HG03442 (cell line): ENCODE measurements at regions not wholly inside any gene's neighbourhood (a gene's known extent, or its start where the extent isn't known, plus 50 kb on each side); places are given as distances from the start of the nearest gene placed in this dataset.

Experiments used
- ATAC-seq: cut with Tn5 transposase; IDR thresholded peaks from one replicate; pipeline ENCODE4 v1.9.1; 2021; ENCODE audit warnings: mild to moderate bottlenecking, moderate library complexity; ENCODE audit not compliant: unreplicated experiment

GRCh38 chr4:186927624-186928023 is 204.0 kb upstream of the FAT1 start:
- ATAC-seq: no peak

GRCh38 chr4:186930024-186930423 is 206.4 kb upstream of the FAT1 start:
- no peak for ATAC-seq

- ATAC-seq: no peak
Measured at GRCh38 chr4:186931519-186931918, 207.9 kb upstream of the FAT1 start.

- ATAC-seq: no peak
Measured at GRCh38 chr4:186932196-186932595, 208.5 kb upstream of the FAT1 start.

- no peak for ATAC-seq
Measured at GRCh38 chr4:186932631-186933187, 209.1 kb upstream of the FAT1 start.

GRCh38 chr4:186934244-186934643 is 210.6 kb upstream of the FAT1 start:
- ATAC-seq: no peak

GRCh38 chr4:186934841-186935443 is 211.3 kb upstream of the FAT1 start:
- ATAC-seq: no peak

GRCh38 chr4:186935901-186936300 is 212.2 kb upstream of the FAT1 start:
- no peak for ATAC-seq

GRCh38 chr4:186936496-186937375 is 213.1 kb upstream of the FAT1 start:
- no peak for ATAC-seq

GRCh38 chr4:186939226-186939625 is 215.6 kb upstream of the FAT1 start:
- no peak for ATAC-seq

GRCh38 chr4:186939766-186940165 is 216.1 kb upstream of the FAT1 start:
- no peak for ATAC-seq

GRCh38 chr4:186940476-186940875 is 216.8 kb upstream of the FAT1 start:
- ATAC-seq: no peak

GRCh38 chr4:186942758-186943377 is 219.2 kb upstream of the FAT1 start:
- ATAC-seq: no peak

- ATAC-seq: no peak
Measured at GRCh38 chr4:186943411-186943810, 219.8 kb upstream of the FAT1 start.

GRCh38 chr4:186946136-186946535 is 222.5 kb upstream of the FAT1 start:
- ATAC-seq: no peak

- no peak for ATAC-seq
Measured at GRCh38 chr4:186946682-186947294, 223.1 kb upstream of the FAT1 start.

GRCh38 chr4:186948361-186949242 is 224.9 kb upstream of the FAT1 start:
- no peak for ATAC-seq

GRCh38 chr4:186949847-186950246 is 226.2 kb upstream of the FAT1 start:
- no peak for ATAC-seq

GRCh38 chr4:186952709-186953108 is 229.1 kb upstream of the FAT1 start:
- ATAC-seq: no peak

- ATAC-seq: no peak
Measured at GRCh38 chr4:186953599-186954260, 230.1 kb upstream of the FAT1 start.
